ENCODE measurements at regions not wholly inside any gene's neighbourhood (a gene's known extent, or its start where the extent isn't known, plus 50 kb on each side); places are given as distances from the start of the nearest gene placed in this dataset.
"Not testable (repeated sequence)": the region's sequence is repeated elsewhere in the genome, so short reads cannot be mapped to it uniquely, and the experiment has no call there.

GRCh38 chr2:186098821-186099220, 360.2 kb downstream of the FSIP2 start:
- DNase-seq, result no peak

DNA sequence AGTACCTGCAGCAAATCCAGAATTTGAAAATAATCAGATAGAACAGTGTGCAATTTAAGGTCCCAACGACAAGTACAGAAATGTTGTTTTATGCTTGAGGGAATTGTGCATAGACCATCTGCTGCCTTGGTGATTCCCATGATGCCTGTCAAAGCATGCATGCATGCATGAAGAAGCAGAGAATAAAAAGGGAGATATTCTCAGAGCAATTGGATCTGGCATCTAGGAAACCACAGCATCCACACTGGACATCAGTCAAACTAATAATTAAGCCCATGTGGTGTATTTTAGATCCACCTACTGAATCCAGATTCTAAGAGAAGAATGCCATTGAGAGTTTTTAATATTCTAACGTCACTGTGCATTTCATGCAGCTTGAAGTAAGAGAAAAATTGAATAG, 361.2 kb downstream of the FSIP2 start:
- no peak for DNase-seq

GRCh38 chr2:186100636-186101035, 362.0 kb downstream of the FSIP2 start:
- DNase-seq, result no peak

GRCh38 chr2:186101616-186102015, 363.0 kb downstream of the FSIP2 start:
- DNase-seq, result no peak

GRCh38 chr2:186103276-186103675, 364.7 kb downstream of the FSIP2 start:
- DNase-seq, result no peak

DNA sequence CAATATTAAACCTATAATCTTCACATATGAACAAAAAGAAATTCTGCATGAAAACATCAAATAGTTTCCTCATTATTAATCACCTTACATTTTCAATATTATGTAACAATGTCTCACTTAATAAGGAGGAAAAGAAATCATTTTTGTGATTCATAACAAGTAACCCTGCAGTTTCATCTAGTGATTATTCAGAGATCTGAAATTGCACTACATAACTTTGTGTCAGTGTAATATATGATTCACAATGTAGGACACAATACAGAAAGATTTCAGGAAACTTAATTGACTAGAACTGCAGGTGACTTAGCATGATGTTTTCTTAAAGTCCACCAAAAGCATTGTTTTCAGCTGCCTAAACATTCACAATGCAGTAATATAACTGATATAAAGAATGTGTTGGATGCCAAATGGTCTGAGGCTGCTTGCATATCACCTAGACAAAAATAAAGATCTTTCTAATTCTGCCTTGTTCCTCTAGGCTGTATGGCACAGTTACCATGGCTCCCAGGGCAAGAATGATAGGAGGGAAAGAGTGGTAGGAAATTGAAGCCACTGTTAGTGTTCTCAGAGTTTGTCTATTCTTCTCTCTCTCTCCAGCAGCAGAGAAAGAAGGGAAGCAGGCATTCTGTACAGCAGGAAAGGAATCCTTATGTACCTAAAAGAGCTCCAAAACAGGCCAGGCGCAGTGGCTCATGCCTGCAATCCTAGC, 366.6 kb downstream of the FSIP2 start:
- DNase-seq, result no peak

DNA sequence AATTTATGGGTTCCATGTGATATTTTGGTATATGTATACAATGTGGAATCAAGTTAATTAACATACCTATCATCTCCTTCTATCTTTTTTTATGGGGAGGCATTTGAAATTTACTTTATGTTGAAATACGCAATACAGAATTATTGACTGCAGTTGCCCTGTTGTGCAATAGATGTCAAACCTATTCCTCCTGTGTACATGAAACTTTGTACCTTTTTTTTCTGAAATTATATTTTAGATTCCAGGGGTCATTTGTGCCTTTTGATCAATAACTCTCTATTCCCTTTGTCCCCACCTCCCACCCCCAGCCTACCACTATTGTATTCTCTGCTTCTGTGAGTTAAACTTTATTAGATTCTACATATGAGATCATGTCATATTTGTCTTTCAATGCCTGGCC, 369.9 kb downstream of the FSIP2 start:
- no peak for DNase-seq

DNA sequence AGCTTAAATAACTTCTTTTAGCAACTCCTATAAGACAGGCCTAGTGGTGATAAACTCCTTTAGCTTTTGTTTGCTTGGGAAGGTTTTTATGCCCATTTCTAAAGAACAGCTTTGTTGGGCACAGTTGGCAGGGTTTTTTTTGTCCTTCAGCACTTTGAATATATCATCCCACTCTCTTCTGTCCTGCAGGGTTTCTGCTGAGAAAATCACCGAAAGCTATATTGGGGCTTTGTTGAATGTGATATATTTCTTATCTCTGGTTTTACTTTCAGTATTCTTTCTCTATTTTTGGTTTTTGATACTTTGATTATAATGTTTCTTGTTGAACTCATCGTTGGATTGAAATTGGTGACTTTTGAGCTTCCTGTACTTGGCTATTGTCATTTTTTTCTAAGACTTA, 372.8 kb upstream of the ZC3H15 start:
- DNase-seq, result no peak

DNA sequence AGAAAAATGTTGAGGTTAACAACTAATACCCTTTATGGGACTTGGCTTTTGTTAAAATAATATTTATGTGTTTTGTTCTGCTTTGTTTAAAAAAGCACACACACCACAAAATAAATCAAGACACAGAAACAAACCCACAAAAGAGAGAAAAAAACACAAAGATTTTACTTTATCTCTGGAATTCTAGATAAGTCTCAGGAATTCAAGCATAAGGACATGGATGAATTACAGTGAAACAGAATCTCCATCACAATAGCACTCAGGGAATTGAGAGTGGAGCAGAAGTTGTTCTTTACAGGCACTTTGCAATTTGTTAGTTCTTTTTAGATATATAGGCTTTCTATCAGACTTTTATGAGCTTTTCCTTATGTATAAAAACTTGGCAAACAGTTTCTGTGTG, 360.9 kb upstream of the ZC3H15 start:
- no peak for DNase-seq

DNA sequence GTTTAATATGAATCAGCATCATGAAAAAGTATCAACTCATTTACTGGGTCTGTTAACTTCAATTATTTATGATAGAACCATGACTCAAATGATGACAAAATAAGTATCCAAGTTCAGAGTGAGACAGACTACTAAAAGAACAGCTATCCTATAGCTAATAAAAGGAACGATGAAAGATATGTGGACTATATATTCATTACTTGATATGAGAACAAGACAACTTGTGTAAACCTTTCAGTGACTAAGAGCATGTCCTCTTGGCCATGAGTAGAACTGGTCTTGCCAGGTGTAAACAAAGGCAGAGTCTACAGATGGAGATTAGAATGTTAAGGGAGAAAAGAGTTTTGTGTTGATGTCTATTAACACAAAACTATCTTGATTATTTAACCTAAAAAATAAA, 360.4 kb upstream of the ZC3H15 start:
- no peak for DNase-seq

DNA sequence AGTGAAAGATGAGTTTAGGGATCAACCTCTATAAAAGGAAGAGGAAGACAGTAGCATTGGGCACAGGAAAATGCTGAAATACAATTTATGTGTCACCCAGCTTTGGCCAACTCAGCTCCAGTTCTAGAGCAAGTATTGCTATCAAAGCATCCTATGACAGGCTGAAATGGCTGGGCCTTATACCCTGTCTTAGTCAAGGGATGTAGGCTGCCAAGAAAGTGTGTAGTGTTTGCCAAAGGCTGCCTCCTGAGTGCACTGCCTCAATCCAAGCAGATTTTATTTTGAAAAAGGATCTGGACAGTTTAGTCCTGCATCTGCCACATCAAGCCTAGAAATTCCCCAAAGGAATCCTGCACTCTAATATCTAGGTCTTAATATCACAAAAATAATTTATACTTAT, 359.9 kb upstream of the ZC3H15 start:
- DNase-seq, result no peak

DNA sequence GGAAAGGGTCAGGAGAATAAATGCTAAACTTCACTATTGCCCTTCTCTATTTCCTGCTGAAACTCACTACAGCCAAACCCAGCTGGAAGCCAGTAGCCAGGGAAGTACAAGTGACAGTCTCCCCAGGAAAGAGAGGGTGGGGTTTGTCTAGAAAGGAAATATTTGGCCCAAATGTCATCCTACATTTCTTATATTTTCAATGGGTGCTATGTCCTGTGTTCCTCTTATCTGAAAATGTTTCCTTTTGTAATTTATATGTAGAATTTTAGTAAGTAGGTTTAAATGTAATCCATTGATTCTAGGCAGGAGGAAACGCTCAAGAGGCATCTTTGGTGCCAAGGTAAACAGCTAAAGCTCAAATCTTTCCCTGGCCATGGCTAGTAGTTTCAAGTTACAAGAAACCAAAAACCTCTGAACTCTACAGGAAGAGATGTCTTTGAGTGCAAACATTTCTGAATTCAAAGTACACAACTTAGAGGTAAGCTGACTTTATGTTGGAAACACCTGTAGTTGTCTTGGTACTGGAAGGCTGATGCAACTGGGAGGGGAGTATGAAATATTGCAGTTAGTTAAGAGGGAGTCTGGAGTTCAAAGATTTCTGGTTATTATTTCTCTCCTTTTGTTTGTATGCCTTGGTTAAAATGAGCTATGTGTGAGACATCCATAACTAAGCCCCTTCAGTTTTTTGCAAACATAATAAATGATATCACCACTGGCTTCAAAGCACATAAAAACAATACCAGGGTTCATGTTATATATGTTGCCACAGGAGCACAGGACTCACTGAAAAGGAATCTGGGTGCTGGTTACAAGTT, 356.1 kb upstream of the ZC3H15 start:
- DNase-seq, result no peak

DNA sequence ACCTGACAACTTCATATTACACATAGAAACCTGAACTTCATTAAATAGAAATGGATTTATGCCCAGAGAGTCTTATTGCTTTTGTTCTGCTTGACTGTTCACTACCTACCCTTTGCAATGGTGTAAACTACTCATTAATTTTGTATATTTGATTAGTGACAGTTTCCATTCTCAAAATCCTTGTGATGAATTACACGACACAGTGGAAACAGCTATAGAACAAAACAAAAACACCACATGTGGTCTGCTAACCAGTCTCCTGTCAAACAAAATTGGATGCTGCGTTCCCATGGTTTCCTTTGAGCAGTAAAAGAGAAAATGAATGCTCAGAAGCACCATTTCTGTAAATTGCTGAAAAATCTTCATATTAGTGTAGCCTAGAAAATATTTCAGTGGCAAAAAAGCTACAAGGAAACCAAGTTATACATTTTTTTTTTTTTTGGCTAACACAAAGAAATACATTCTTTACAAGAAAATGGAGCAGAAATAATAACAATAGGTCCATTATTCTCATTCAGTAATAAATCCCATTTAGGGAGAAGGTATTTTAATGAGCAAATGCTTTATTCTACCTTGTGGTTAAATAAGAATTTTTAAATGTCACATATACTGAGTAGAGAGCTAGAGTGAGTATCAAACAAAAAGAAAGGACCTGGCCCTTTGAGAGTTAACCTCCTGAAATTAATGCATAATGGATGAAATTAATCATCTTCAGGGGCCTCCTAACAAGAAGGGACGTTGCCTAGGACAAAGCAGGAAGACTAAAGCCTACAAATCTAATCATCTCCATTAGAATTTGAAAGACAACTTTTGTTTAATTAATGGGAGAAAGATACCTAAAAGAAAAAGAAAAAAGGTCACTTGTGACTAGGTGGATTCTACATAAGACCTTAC, 355.1 kb upstream of the ZC3H15 start:
- DNase-seq, result no peak

DNA sequence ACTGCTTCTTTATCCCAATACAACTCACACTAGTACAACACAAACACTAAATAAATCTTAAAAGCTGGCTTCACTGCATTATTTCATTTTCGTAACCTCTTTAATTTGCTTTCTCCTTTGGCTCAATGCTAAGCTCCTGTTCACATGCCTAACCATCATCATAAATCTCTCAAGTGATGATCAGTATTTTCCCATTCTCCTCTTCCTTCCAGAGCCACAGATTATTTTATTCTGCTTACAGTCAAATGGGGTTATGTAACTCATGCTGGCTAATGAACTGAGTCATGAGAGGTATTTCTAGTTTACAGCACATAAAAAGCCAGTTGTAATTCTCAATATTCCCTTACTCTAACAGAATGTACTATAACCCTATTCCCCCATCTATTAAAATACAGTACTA, 350.4 kb upstream of the ZC3H15 start:
- DNase-seq, result no peak

DNA sequence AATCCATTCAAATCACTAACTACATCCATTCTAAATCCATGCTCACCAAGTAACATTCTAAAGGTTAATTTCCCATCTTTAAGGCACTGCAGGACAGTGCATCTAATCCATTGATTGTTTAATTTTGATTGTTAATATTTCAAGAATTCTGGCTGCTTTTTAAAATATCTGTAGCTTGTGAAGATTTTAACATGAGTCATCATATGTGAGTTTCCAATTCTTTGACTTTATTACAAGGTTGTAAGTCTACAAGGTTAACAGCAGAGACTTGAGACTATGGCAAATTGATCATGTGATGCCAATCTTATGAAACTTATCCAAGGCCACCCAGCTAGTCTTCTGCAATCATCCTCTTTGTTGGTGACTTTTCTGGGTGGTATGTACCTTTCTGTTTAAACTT, 349.2 kb upstream of the ZC3H15 start:
- DNase-seq, result no peak

DNA sequence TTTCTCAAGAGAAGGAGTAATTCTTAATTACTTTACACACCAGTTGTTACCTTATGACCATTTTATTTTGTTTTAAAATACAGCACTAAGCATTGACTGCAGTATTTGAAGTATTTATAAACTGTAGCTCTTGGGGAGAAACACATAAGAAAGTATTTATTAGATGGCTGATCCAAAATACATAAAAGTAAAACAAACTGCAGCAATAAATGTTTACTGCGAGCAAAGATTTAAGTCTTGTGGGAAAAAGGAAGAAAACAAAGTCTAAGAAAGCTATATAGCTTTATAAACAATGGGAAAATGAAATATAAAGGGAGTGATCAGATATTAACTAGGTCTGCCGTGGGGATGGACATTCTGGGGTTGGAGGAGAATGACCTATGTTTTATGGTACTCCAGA, 347.2 kb upstream of the ZC3H15 start:
- DNase-seq, result no peak

DNA sequence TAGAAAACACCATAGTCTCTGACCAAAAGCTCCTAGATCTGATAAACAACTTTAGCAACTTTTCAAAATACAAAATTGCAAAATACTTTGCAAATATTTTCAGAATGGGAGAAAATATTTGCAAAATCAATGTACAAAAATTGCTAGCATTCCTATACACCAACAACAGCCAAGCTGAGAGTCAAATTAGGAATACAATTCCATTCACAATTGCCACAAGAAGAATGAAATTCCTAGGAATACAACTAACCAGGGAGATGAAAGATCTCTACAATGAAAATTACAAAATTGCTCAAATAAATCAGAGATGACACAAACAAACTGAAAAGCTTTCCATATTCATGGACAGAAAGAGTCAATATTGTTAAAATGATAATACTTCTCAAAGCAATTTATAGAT, 327.0 kb upstream of the ZC3H15 start:
- DNase-seq, result no peak

DNA sequence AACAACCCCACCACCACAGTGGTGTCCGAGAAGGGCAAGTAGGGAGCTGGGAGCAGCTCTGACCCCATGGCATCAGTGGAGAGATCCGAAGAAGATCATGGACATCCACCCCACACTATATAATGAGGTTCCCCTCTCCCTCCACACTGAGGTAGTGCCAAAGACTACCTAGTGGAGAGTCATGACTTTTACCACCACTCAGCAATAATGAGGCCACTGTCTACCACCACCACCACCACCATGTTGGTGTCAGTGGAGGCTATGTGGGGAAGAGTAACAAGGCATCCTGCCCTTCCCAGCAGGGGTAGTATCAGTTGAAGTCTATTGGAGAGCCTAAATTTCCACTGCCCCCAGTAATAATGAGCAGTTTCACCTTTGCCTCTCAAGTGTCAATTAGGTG, 321.7 kb upstream of the ZC3H15 start:
- no peak for DNase-seq

DNA sequence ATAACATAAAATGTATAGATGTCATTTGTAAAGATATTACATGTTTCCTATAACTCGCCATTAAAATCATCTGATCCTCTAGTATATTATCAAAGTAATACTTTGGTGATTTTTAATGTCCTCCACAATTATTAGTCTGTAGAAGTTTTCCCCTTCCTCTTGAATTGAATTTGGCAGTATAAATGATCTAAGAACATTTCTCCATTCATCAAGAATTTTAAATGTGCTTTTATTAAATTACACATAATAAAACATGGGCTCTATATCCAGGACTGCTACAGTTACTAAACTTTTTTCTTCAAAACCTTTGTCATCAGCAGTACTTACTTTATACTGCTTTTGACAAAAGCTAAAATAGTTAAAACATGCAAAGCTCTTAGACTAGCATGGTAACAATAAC, 315.4 kb upstream of the ZC3H15 start:
- no peak for DNase-seq

GRCh38 chr2:186181625-186182024, 304.4 kb upstream of the ZC3H15 start:
- DNase-seq, result no peak

DNA sequence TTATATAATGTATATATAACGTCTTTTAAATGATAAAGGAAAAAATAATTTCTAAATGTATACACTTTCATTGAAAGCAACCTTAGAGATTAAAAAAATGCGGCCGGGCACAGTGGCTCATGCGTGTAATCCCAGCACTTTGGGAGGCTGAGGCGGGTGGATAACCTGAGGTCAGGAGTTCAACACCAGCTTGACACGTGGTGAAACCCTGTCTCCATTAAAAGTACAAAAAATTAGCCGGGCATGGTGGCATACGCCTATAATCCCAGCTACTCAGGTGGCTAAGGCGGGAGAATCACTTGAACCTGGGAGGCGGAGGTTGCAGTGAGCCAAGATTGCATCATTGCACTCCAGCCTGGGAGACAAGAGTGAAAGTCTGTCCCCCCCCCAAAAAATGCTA, 303.7 kb upstream of the ZC3H15 start:
- not testable (repeated sequence) for DNase-seq

- DNase-seq, result no peak
Measured at GRCh38 chr2:186183406-186183805, 302.7 kb upstream of the ZC3H15 start.

- no peak for DNase-seq
Measured at GRCh38 chr2:186187854-186188253, 298.2 kb upstream of the ZC3H15 start.

DNA sequence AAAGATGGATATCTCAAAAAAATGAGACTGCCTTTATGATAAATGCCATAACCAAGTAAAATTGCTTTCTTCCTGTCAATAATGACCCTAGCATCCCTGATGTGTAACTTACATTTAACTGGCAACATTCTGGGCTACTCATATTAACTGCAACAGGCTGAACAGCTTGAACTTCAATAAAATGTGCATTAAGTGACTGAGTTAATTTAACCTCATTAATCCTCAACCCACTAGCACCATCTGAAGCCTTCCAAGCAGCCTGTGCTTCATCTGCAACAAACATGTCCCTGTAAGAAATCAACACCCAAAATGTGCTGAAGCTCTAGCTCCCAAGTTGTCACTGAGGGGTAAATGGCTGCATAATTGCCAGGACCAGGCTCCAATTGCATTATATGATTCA, 296.2 kb upstream of the ZC3H15 start:
- no peak for DNase-seq

Measured in CD4-positive, alpha-beta T cell treated with Interleukin-1 beta for 1 hour (primary cell).